Vagina (tissue), 2 donors: ENCODE measurements at regions not wholly inside any gene's neighbourhood (a gene's known extent, or its start where the extent isn't known, plus 50 kb on each side); places are given as distances from the start of the nearest gene placed in this dataset.

Experiments used
- POLR2A ChIP-seq, 2 donors: fragments of 450-650 bp; IDR thresholded peaks; one replicate each; pipeline ENCODE4 v1.6.1; 2017; ENCODE audit warnings: antibody characterized with exemption in 2 of 2, mild to moderate bottlenecking in 2 of 2, moderate library complexity in 2 of 2
- TF ChIP-seq, protein P1 (sequence below), 3 experiments: fragments of 450-650 bp in 2 of 3; fragments of 200-600 bp in 1 of 3; sonication (generic) in 1 of 3; IDR thresholded peaks; one replicate each; pipeline ENCODE4 v1.5.1; 2017 to 2019; ENCODE audit warnings: antibody characterized with exemption in 3 of 3, mild to moderate bottlenecking in 2 of 3, moderate library complexity in 2 of 3

DNA sequence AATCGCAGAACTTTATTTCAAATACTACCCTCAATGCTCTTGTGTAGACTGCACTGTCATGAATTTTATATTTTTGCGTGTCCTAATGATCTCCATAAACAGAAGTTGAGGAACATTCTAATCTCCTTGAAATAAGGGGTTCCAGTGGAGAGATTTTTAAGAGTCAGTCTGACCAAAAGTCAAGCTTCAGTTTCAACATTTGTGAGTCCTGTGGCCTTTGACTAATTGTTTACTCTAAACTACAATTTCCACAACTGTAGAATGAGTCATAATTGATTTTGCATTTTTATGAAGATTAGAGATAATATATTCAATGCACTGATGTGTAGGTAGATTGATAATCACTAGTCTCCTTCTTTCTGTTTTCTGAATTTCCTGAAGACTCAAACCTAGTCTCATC lies 720.3 kb upstream of the ID2 start:
- TF ChIP-seq, protein P1, sequence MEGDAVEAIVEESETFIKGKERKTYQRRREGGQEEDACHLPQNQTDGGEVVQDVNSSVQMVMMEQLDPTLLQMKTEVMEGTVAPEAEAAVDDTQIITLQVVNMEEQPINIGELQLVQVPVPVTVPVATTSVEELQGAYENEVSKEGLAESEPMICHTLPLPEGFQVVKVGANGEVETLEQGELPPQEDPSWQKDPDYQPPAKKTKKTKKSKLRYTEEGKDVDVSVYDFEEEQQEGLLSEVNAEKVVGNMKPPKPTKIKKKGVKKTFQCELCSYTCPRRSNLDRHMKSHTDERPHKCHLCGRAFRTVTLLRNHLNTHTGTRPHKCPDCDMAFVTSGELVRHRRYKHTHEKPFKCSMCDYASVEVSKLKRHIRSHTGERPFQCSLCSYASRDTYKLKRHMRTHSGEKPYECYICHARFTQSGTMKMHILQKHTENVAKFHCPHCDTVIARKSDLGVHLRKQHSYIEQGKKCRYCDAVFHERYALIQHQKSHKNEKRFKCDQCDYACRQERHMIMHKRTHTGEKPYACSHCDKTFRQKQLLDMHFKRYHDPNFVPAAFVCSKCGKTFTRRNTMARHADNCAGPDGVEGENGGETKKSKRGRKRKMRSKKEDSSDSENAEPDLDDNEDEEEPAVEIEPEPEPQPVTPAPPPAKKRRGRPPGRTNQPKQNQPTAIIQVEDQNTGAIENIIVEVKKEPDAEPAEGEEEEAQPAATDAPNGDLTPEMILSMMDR (IDR thresholded peaks at IDR 0.05), result no peak
- no peak for TF ChIP-seq POLR2A (IDR thresholded peaks at IDR 0.05)
